ENCODE measurements at regions not wholly inside any gene's neighbourhood (a gene's known extent, or its start where the extent isn't known, plus 50 kb on each side); places are given as distances from the start of the nearest gene placed in this dataset.

DNA sequence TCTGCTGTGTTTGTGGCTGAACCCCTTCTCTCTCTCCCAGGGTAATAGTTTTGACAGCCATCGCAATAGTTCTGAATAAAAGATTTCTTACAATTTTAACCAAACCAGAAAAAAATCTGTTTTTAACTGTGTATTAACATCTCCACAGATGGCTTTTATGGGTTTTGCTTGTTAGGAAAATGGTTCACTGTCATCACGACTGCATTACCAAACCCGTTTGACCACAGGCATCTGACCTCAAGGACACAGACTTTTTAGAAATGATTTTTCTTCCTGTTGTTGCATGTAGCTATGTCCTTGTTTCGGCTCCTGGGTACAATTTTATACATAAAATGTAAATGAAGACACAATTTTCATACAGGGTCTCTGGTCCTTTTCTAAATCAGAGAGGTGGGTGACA lies 316.1 kb downstream of the IRX1 start:
- TF ChIP-seq EP300 (IDR thresholded peaks at IDR 0.05): no peak
- no peak for TF ChIP-seq POLR2A (IDR thresholded peaks at IDR 0.05)
